ENCODE measurements at regions not wholly inside any gene's neighbourhood (a gene's known extent, or its start where the extent isn't known, plus 50 kb on each side); places are given as distances from the start of the nearest gene placed in this dataset.
"Not testable (repeated sequence)": the region's sequence is repeated elsewhere in the genome, so short reads cannot be mapped to it uniquely, and the experiment has no call there.

DNA sequence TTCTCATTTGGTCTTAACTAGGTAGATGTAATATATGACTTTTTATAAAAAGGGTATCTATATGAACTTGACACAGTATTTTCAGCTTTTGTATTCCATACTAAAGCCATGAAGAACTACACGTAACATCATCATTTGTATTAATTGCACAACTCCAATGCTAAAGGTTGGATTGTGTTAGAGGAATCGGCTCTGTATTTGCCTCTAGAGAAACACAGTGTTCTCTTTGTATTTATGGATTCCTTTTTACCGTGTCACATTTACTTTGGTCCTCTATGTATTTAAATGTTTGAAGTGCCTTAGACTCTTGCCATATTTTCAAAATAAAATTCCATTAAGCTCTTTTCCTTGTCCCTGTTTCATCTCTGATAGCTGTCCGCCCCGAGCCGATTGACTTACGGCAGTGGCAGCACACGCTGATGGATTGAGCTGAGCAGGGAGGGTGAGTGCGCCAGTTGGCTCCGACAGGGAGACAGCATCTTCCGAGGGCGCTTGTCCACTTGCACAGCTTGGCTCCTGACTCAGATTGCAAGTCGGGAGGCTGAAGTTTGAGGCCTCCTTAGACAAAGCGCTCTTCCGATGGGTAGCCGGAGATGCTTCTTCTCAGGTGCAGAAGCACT is 95.6 kb upstream of the DMRT1 start:
- no peak for DNase-seq (ENCODE audit: low read depth)

DNA sequence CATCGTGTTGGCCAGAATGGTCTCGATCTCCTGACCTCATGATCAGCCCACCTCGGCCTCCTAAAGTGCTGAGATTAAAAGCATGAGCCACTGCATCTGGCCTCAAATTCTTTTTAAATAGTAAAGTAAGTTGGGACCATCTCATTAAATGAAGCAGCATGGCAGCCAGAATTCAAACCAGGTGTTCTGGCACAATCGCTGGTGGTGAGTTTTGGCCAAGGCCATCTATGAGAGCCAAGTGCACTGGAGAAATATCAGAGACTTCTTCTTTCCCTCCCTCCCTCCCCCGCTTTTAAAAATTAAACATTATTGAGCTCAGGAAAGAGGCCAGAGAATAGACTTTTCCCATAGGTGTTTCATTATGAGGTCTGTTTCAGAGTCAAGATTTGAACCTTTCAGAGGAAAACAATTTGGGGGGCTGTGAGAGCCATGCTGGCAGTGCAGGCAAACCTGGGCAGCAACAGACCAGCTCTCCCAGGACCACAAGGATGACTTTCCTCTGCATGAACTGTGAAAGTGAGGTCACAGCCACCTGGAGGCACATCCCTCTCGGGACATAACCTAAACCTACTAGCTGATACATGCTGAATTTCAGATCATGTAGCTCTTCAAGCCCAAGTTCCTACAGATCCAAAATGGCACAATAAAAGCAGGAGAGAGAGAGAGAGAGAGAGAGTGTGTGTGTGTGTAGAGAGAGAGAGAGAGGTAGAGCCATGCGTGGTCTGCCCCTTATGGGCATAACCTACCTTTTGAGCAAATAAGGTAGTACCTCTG is 94.6 kb upstream of the DMRT1 start:
- DNase-seq (ENCODE audit: low read depth): no peak

DNA sequence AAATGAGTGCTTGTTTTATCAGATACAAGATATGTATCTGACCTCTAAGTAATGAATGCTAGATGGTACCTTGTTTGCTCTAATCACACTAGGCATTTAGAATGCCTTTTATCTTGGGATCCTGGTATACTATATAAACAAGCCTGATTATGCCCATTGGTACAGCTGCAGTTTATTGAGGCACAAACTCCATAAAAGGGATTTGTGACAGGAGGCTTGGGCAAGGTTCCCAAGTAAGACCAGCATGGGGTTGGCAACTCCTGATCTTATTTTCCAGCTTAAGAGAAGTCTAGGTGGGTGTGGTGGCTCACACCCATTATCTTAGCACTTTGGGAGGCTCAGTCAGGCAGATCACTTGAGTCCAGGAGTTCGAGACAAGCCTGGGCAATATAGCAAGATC is 93.9 kb upstream of the DMRT1 start:
- DNase-seq (ENCODE audit: low read depth): no peak

GRCh38 chr9:748861-749497 is 92.5 kb upstream of the DMRT1 start:
- DNase-seq (ENCODE audit: low read depth): no peak

- no peak for DNase-seq (ENCODE audit: low read depth)
These were observed 91.8 kb upstream of the DMRT1 start for GRCh38 chr9:749716-750115.

- DNase-seq (ENCODE audit: low read depth): no peak
These were observed 91.1 kb upstream of the DMRT1 start for GRCh38 chr9:750249-750967.

GRCh38 chr9:751137-752051 is 90.1 kb upstream of the DMRT1 start:
- no peak for DNase-seq (ENCODE audit: low read depth)

GRCh38 chr9:752201-752600 is 89.3 kb upstream of the DMRT1 start:
- DNase-seq (ENCODE audit: low read depth): no peak

GRCh38 chr9:752681-753200 is 88.8 kb upstream of the DMRT1 start:
- no peak for DNase-seq (ENCODE audit: low read depth)

GRCh38 chr9:753734-754133 is 87.8 kb upstream of the DMRT1 start:
- not testable (repeated sequence) for DNase-seq (ENCODE audit: low read depth)

DNA sequence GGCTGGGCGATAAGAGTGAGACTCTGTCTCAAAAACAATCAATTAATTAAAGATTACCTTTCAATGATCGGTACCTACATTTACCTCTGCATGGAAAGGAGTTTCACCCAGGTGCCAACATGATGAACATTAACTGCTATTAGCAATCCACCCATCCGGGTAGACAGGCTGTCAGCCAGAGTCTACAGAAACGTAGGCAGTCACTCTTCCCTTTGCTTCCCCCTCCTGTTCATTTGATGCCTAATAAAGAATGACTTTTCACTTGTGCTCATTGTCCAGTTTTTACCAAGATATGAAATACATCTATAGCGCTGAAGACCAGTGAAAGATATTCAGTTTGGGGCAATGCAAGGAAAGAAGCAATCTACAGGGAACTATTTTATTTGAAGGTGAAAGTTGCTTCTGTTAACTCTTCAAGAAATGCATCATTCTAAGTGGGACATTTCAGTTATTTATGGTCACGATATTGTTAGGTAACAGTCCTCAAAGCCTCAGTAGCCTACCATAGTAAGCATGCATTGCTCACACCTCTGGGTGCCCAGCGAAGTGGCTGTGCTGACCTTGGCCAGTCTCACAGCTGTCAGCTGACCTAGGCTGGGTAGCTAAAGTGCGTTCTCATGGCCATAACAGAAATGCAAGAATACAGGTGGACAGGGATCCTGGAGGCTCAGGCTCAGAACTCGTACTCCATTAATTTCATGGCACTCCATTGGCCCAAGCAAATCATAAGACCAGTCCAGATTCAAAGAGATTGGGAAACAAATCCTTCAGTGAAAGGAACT is 87.2 kb upstream of the DMRT1 start:
- no peak for DNase-seq (ENCODE audit: low read depth)

- DNase-seq (ENCODE audit: low read depth): no peak
These were observed 85.8 kb upstream of the DMRT1 start for GRCh38 chr9:755454-756381.

DNA sequence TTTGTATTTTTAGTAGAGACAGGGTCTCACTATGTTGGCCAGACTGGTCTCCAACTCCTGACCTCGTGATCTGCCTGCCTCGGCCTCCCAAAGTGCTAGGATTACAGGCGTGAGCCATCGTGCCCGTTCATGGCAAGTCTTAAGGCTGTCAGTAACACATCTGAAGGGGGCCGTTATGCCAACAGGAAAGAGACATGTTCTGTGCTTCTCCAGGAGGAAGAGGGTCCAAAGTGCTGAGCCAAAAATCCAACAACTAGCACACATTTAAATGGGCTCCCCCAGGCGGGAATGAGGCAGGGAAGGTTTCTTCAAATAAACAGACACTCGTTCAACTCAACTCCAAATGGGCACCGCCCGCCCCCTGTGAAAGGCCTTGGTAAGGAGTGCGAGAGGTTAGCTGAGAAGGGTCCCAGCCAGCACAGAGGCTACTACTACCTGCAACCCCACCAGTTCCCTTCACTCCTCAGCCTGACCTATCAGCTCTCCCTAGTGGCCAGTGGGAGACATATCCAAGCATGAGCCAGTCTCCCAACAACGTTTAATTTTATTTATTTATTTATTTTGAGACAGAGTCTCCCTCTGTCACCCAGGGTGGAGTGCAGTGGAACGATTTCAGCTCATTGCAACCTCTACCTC is 84.1 kb upstream of the DMRT1 start:
- no peak for DNase-seq (ENCODE audit: low read depth)

GRCh38 chr9:758146-758545 is 83.4 kb upstream of the DMRT1 start:
- DNase-seq (ENCODE audit: low read depth): no peak

- no peak for DNase-seq (ENCODE audit: low read depth)
These were observed 82.0 kb upstream of the DMRT1 start for GRCh38 chr9:759541-759940.

DNA sequence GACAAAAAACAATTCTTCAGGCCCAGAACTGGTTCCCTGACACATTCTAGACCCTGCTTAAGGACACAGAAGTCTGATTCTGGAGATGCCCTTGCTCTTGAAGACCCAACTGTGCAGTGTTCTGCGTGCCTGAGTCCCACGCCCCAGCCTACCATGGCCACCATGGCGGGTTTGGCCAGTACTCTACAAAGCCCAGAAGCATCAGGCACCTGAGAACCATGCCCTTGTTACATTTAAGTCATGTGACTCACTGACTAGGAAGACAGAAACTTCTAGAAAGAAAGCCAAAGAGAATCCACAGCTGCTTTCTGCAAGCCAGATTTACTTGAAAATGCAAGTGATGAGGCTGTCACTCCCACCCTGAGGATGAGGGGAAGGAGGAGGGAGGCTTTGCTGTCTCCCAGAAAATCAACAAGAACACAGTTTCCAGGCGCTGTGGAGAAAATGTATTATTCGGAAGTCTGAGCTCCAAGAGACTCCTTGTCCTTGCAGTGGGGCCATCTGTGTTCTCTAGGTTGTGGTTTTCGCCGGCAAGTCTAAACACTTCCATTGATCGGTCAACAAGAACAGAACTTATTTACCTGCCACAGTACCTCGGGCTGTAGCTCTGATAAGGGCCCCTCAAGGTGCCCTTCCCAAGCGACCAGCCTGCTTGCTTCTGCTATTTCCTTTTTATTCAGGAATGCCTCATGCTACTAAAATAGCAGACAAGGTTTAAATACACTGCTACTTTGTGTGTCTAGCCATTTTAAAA is 81.3 kb upstream of the DMRT1 start:
- no peak for DNase-seq (ENCODE audit: low read depth)

GRCh38 chr9:761176-761792 is 80.2 kb upstream of the DMRT1 start:
- DNase-seq (ENCODE audit: low read depth): no peak

Measured in activated T-cell treated with anti-CD3 and anti-CD28 coated beads for 48 hours (primary cell).